Astrocyte (in vitro differentiated cells and primary cell): ENCODE measurements at regions not wholly inside any gene's neighbourhood (a gene's known extent, or its start where the extent isn't known, plus 50 kb on each side); places are given as distances from the start of the nearest gene placed in this dataset.

ENCODE experiments used
- DNase-seq: peaks from one replicate; pipeline ENCODE4 v3.0.0-alpha.2; 2010; ENCODE audit warnings: low read depth
- FAIRE-seq: peaks from 2 replicates; lab custom pipeline; 2011; peaks lifted over from hg19 to GRCh38; lab: Jason Lieb, UNC
- H2AFZ ChIP-seq: 2 replicates; pipeline ENCODE4 v1.6.0; 2012; ENCODE audit warnings: low read depth, low read length, inconsistent platforms
- H3K27ac ChIP-seq: 2 replicates; pipeline ENCODE4 v1.5.1; 2011; ENCODE audit warnings: low read depth, low read length, inconsistent platforms
- H3K27me3 ChIP-seq: 2 replicates; pipeline ENCODE4 v1.6.0; 2011; ENCODE audit warnings: low read length, inconsistent platforms; ENCODE audit not compliant: insufficient read depth
- H3K36me3 ChIP-seq: 2 replicates; pipeline ENCODE4 v1.5.1; 2011; ENCODE audit warnings: low read length, inconsistent platforms; ENCODE audit not compliant: insufficient read depth
- H3K4me1 ChIP-seq: 2 replicates; pipeline ENCODE4 v1.5.1; 2011; ENCODE audit warnings: low read length, inconsistent platforms; ENCODE audit not compliant: insufficient read depth
- H3K4me2 ChIP-seq: 2 replicates; pipeline ENCODE4 v1.6.0; 2012; ENCODE audit warnings: low read length, inconsistent platforms
- H3K4me3 ChIP-seq: 2 replicates; pipeline ENCODE4 v1.5.1; 2011; ENCODE audit warnings: low read depth, mild to moderate bottlenecking, low read length, inconsistent platforms; ENCODE audit not compliant: insufficient read depth
- H3K79me2 ChIP-seq: 2 replicates; pipeline ENCODE4 v1.6.0; 2012; ENCODE audit warnings: mild to moderate bottlenecking, low read length, inconsistent platforms; ENCODE audit not compliant: insufficient read depth
- H3K9ac ChIP-seq: 2 replicates; pipeline ENCODE4 v1.6.0; 2012; ENCODE audit warnings: mild to moderate bottlenecking, low read length, inconsistent platforms
- H3K9me3 ChIP-seq: 2 replicates; pipeline ENCODE4 v1.5.1; 2012; ENCODE audit warnings: low read depth, mild to moderate bottlenecking, low read length, inconsistent platforms; ENCODE audit not compliant: insufficient read depth
- H4K20me1 ChIP-seq: 2 replicates; pipeline ENCODE4 v1.6.0; 2012; ENCODE audit warnings: low read length, inconsistent platforms; ENCODE audit not compliant: insufficient read depth
- H3K27ac Mint-ChIP-seq: one replicate; pipeline ENCODE4 v1.8.0; 2021; ENCODE audit warnings: mild to moderate bottlenecking, mixed read lengths; ENCODE audit not compliant: unreplicated experiment
- H3K27me3 Mint-ChIP-seq: one replicate; pipeline ENCODE4 v1.8.0; 2021; ENCODE audit warnings: low read depth, mixed read lengths; ENCODE audit not compliant: unreplicated experiment
- H3K36me3 Mint-ChIP-seq: one replicate; pipeline ENCODE4 v1.8.0; 2021; ENCODE audit warnings: low read depth, mixed read lengths; ENCODE audit not compliant: unreplicated experiment
- H3K4me1 Mint-ChIP-seq: one replicate; pipeline ENCODE4 v1.8.0; 2021; ENCODE audit warnings: low read depth, mixed read lengths; ENCODE audit not compliant: unreplicated experiment
- H3K4me3 Mint-ChIP-seq: one replicate; pipeline ENCODE4 v1.8.0; 2021; ENCODE audit warnings: mild to moderate bottlenecking, moderate library complexity, mixed read lengths; ENCODE audit not compliant: unreplicated experiment
- H3K9me3 Mint-ChIP-seq: one replicate; pipeline ENCODE4 v1.8.0; 2021; ENCODE audit warnings: mild to moderate bottlenecking, mixed read lengths; ENCODE audit not compliant: unreplicated experiment
- EZH2 ChIP-seq: IDR thresholded peaks from 2 replicates; pipeline ENCODE4 v1.6.1; 2012; ENCODE audit warnings: mild to moderate bottlenecking, low read length, inconsistent platforms; ENCODE audit not compliant: insufficient read depth
- TF ChIP-seq, protein P1 (sequence below): IDR thresholded peaks from 2 replicates; pipeline ENCODE4 v1.5.1; 2011; ENCODE audit warnings: low read depth, mild to moderate bottlenecking, inconsistent platforms, low read length, moderate library complexity; ENCODE audit not compliant: insufficient read depth

DNA sequence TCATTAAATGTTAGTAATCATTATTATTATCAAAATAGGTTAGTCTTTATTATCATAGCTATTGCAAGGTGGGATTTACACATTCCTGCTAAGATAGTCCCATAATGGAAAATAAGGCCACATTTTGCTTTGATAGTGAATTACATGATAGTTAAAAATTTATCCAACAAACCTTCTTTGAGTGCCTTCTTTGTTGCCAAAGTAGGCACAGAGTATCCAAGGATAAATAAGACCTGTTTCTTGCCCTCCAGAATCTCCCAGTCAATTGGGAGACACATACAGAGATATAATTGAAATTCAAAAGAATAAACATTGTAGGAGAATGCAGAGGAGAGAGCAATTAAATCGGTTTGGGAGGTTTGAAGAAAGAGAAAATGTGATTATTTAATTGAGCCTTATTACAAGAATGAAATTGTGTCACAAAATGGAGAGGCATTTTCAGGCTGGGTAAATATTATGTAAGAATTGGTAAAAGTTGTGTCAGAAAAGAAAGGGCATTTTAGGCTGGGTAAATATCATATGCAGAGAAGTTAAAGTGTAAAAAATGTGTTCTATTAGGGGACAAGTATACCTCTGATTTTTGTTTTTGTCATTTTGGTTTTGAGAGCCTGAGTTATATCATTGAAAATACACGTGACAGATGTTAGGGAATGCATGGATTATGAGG lies 189.3 kb downstream of the POU4F1 start:
- no peak overlapping the region for H3K27ac ChIP-seq
- H3K9ac ChIP-seq: no peak overlapping the region
- DNase-seq (no peak), FAIRE-seq (no peak)
- no peaks in the 10 kb centered on the region for H3K4me1 Mint-ChIP-seq
- no peak overlapping the region for H3K27ac Mint-ChIP-seq
- no peak overlapping the region for H3K4me3 ChIP-seq
- no peaks in the 10 kb centered on the region for H3K9me3 Mint-ChIP-seq
- H3K27me3 Mint-ChIP-seq: no peaks in the 10 kb centered on the region
- no peaks in the 10 kb centered on the region for H3K79me2 ChIP-seq
- no peaks in the 10 kb centered on the region for H3K36me3 ChIP-seq
- no peaks in the 10 kb centered on the region for H3K9me3 ChIP-seq
- no peaks in the 10 kb centered on the region for H3K36me3 Mint-ChIP-seq
- H3K4me1 ChIP-seq: no peaks in the 10 kb centered on the region
- no peaks in the 10 kb centered on the region for H3K27me3 ChIP-seq
- no peak overlapping the region for H2AFZ ChIP-seq
- H3K4me2 ChIP-seq: no peak overlapping the region
- H3K4me3 Mint-ChIP-seq: no peak overlapping the region
- no peaks in the 10 kb centered on the region for H4K20me1 ChIP-seq
- no peak for TF ChIP-seq EZH2
- TF ChIP-seq, protein P1, sequence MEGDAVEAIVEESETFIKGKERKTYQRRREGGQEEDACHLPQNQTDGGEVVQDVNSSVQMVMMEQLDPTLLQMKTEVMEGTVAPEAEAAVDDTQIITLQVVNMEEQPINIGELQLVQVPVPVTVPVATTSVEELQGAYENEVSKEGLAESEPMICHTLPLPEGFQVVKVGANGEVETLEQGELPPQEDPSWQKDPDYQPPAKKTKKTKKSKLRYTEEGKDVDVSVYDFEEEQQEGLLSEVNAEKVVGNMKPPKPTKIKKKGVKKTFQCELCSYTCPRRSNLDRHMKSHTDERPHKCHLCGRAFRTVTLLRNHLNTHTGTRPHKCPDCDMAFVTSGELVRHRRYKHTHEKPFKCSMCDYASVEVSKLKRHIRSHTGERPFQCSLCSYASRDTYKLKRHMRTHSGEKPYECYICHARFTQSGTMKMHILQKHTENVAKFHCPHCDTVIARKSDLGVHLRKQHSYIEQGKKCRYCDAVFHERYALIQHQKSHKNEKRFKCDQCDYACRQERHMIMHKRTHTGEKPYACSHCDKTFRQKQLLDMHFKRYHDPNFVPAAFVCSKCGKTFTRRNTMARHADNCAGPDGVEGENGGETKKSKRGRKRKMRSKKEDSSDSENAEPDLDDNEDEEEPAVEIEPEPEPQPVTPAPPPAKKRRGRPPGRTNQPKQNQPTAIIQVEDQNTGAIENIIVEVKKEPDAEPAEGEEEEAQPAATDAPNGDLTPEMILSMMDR: no peak

DNA sequence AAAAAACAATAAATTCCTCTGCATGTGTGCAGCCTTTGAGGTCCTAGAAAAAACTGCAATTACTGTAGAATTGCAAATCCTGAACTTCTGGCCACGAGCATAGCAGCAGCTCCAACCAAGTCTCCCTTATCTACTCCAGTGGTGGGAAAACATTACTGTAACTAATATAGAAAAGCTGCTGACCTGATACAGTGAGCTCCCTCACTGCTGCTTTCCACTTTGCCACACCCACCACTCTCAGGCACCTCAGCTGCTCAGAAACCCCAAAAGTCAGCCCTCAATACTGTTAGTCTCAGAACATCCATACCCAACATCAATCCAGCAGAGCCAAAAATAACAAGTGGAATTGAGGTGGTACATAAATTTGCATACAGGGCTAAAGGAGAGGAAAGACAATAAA lies 192.5 kb downstream of the POU4F1 start:
- H3K4me3 Mint-ChIP-seq: no peak overlapping the region
- H3K27me3 ChIP-seq: no peaks in the 10 kb centered on the region
- no peak overlapping the region for H2AFZ ChIP-seq
- no peaks in the 10 kb centered on the region for H4K20me1 ChIP-seq
- H3K4me1 Mint-ChIP-seq: no peaks in the 10 kb centered on the region
- H3K79me2 ChIP-seq: no peaks in the 10 kb centered on the region
- no peak for FAIRE-seq
- no peaks in the 10 kb centered on the region for H3K9me3 ChIP-seq
- no peaks in the 10 kb centered on the region for H3K36me3 ChIP-seq
- no peak overlapping the region for H3K4me3 ChIP-seq
- no peaks in the 10 kb centered on the region for H3K27me3 Mint-ChIP-seq
- DNase-seq: no peak
- H3K4me1 ChIP-seq: no peaks in the 10 kb centered on the region
- no peak overlapping the region for H3K27ac ChIP-seq
- H3K9me3 Mint-ChIP-seq: no peaks in the 10 kb centered on the region
- H3K4me2 ChIP-seq: no peak overlapping the region
- no peaks in the 10 kb centered on the region for H3K36me3 Mint-ChIP-seq
- H3K27ac Mint-ChIP-seq: no peak overlapping the region
- no peak for TF ChIP-seq EZH2
- TF ChIP-seq, protein P1: no peak
- H3K9ac ChIP-seq: no peak overlapping the region

DNA sequence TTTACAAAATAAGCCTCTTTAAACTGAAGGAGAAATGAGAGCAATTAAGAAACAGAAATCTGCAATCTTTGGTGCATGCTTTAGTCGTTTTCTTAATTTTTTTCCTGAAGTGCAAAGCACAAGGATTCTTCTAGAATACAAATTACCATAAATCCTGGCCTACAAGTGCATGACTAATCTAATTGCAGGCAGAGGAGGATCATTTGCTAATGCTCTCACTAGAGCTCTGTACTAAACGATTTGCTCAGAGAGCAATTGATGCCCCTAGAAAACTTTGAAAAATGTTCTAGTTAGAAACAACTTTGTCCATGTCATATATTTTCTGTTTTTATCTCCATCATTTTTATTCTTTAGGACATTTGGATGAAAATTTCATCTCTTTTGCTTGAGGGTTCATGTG lies 193.2 kb downstream of the POU4F1 start:
- no peak for TF ChIP-seq EZH2
- TF ChIP-seq, protein P1: no peak
- DNase-seq: no peak
- no peaks in the 10 kb centered on the region for H3K79me2 ChIP-seq
- H3K9me3 ChIP-seq: no peaks in the 10 kb centered on the region
- H3K36me3 ChIP-seq: no peaks in the 10 kb centered on the region
- no peak overlapping the region for H3K4me3 Mint-ChIP-seq
- no peak overlapping the region for H3K27ac Mint-ChIP-seq
- no peak for FAIRE-seq
- H3K36me3 Mint-ChIP-seq: no peaks in the 10 kb centered on the region
- no peak overlapping the region for H2AFZ ChIP-seq
- no peak overlapping the region for H3K4me2 ChIP-seq
- no peaks in the 10 kb centered on the region for H3K27me3 Mint-ChIP-seq
- no peaks in the 10 kb centered on the region for H3K9me3 Mint-ChIP-seq
- no peak overlapping the region for H3K9ac ChIP-seq
- no peak overlapping the region for H3K27ac ChIP-seq
- H3K4me1 Mint-ChIP-seq: no peaks in the 10 kb centered on the region
- H3K27me3 ChIP-seq: no peaks in the 10 kb centered on the region
- no peaks in the 10 kb centered on the region for H3K4me1 ChIP-seq
- no peak overlapping the region for H3K4me3 ChIP-seq
- no peaks in the 10 kb centered on the region for H4K20me1 ChIP-seq
